Transverse colon (tissue), 3 donors: ENCODE measurements at regions not wholly inside any gene's neighbourhood (a gene's known extent, or its start where the extent isn't known, plus 50 kb on each side); places are given as distances from the start of the nearest gene placed in this dataset.

Source experiments
- EP300 ChIP-seq: sonication (generic); formaldehyde crosslinking; IDR thresholded peaks from one replicate; pipeline ENCODE4 v1.6.1; 2017; ENCODE audit warnings: antibody characterized with exemption, low read depth
- TF ChIP-seq, protein P1 (sequence below), 5 experiments: fragments of 200-600 bp in 3 of 5; fragments of 450-650 bp in 2 of 5; sonication (generic) in 3 of 5; IDR thresholded peaks; 1 replicate in 2 of 5; 2 replicates in 3 of 5; pipeline ENCODE4 v1.5.1; 2016 to 2017; ENCODE audit warnings: antibody characterized with exemption in 5 of 5, inconsistent platforms in 3 of 5, mild to moderate bottlenecking in 2 of 5, moderate library complexity in 1 of 5

DNA sequence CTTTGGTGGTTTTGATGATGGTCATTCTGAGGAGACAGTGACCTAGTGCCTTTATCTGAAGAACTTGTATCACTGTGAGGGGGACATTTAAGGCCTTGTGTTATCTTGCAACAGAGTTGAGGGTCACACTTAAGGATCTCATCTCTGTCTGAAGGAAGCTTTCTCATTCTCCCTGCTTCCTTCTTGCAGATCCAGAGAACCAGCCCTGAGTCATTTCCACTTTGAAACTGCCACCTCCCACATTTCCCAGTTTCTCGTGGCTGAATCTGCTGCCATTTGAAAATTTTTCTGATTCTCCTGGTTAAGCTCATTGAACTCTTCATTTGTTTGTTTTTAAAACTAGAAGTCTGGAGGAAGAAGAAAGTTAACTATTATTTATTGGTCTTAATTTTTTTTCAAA, 190.2 kb upstream of the CDH11 start:
- TF ChIP-seq, protein P1, sequence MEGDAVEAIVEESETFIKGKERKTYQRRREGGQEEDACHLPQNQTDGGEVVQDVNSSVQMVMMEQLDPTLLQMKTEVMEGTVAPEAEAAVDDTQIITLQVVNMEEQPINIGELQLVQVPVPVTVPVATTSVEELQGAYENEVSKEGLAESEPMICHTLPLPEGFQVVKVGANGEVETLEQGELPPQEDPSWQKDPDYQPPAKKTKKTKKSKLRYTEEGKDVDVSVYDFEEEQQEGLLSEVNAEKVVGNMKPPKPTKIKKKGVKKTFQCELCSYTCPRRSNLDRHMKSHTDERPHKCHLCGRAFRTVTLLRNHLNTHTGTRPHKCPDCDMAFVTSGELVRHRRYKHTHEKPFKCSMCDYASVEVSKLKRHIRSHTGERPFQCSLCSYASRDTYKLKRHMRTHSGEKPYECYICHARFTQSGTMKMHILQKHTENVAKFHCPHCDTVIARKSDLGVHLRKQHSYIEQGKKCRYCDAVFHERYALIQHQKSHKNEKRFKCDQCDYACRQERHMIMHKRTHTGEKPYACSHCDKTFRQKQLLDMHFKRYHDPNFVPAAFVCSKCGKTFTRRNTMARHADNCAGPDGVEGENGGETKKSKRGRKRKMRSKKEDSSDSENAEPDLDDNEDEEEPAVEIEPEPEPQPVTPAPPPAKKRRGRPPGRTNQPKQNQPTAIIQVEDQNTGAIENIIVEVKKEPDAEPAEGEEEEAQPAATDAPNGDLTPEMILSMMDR (IDR thresholded peaks at IDR 0.05): no peak
- TF ChIP-seq EP300: no peak
